K562 (cell line): ENCODE measurements at regions not wholly inside any gene's neighbourhood (a gene's known extent, or its start where the extent isn't known, plus 50 kb on each side); places are given as distances from the start of the nearest gene placed in this dataset.

Source experiments
- E4F1 ChIP-seq: fragments of 250-450 bp; sonication (Bioruptor Pico); IDR thresholded peaks from 2 replicates; pipeline ENCODE4 v1.5.0; 2021; ENCODE audit warnings: mild to moderate bottlenecking, borderline replicate concordance
- FOS ChIP-seq: IDR thresholded peaks from 3 replicates; pipeline ENCODE4 v1.6.1; 2011; ENCODE audit not compliant: insufficient read length; ENCODE audit errors: extremely low read depth
- IRF1 ChIP-seq: sonication (generic); formaldehyde crosslinking; IDR thresholded peaks from 2 replicates; pipeline ENCODE4 v1.8.0; 2022; ENCODE audit warnings: missing genetic modification reagents, mild to moderate bottlenecking, borderline replicate concordance
- TF ChIP-seq, protein P1 (sequence below): fragments of 450-650 bp; IDR thresholded peaks from 2 replicates; pipeline ENCODE4 v1.6.1; 2018; ENCODE audit not compliant: partially characterized antibody

GRCh38 chr3:35970793-35971192 is 331.5 kb downstream of the ARPP21 start (continued):
- TF ChIP-seq, protein P1, sequence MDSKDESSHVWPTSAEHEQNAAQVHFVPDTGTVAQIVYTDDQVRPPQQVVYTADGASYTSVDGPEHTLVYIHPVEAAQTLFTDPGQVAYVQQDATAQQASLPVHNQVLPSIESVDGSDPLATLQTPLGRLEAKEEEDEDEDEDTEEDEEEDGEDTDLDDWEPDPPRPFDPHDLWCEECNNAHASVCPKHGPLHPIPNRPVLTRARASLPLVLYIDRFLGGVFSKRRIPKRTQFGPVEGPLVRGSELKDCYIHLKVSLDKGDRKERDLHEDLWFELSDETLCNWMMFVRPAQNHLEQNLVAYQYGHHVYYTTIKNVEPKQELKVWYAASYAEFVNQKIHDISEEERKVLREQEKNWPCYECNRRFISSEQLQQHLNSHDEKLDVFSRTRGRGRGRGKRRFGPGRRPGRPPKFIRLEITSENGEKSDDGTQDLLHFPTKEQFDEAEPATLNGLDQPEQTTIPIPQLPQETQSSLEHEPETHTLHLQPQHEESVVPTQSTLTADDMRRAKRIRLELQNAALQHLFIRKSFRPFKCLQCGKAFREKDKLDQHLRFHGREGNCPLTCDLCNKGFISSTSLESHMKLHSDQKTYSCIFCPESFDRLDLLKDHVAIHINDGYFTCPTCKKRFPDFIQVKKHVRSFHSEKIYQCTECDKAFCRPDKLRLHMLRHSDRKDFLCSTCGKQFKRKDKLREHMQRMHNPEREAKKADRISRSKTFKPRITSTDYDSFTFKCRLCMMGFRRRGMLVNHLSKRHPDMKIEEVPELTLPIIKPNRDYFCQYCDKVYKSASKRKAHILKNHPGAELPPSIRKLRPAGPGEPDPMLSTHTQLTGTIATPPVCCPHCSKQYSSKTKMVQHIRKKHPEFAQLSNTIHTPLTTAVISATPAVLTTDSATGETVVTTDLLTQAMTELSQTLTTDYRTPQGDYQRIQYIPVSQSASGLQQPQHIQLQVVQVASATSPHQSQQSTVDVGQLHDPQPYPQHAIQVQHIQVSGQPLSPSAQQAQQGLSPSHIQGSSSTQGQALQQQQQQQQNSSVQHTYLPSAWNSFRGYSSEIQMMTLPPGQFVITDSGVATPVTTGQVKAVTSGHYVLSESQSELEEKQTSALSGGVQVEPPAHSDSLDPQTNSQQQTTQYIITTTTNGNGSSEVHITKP = no peak
- TF ChIP-seq FOS = no peak
- no peak for TF ChIP-seq IRF1 (CRISPR knock-in tag)
- no peak for TF ChIP-seq E4F1 (CRISPR knock-in tag)
